ENCODE measurements at regions not wholly inside any gene's neighbourhood (a gene's known extent, or its start where the extent isn't known, plus 50 kb on each side); places are given as distances from the start of the nearest gene placed in this dataset.

DNA sequence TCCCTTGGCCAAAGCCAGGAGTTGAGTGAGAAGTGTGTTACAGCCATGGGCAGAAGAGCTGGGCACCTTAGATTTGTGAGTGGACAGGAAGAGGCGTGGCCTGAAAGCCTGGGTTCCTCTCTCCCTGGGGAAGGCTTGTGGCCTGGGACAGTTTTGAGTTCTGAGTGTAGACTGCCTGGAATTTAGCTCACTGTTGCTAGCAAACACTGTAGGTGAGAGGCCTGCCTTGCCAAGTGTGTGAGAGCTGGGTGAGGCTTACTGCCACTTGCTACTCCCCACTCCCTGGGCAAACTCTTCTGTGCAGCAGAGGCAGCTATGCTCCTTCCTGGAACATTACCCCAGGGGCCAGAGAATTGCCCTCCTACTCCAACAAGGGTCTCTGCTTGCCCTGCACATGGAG is 150.0 kb upstream of the GALNT5 start:
- no peak for TF ChIP-seq CTCF (IDR thresholded peaks at IDR 0.05; ENCODE audit: control extremely low read depth, extremely low read depth, low read depth, missing control alignments)
- no peak for DNase-seq (ENCODE audit: extremely low spot score)
- ChIA-PET POLR2A (no interaction called here), CTCF (no interaction called here)

DNA sequence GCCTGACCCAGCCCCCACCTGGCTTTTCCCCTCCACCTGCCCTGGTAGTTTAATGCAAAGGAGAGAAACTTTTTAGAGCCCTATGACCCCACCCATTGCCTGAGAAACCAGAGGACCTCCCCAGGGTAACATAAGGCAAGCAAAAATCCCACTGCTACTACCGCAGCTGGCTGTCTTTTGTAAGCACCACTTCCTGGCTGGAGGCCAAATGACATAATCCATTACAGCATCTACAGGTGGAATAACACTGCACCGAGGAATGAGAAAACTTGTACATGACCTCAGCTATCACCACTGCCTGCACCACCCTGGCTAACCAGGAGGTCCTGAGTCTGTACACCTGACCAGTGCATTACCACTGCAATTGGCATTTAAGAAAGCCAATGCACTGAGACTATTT is 149.6 kb upstream of the GALNT5 start:
- TF ChIP-seq CTCF (IDR thresholded peaks at IDR 0.05; ENCODE audit: control extremely low read depth, extremely low read depth, low read depth, missing control alignments) = no peak
- no peak for DNase-seq (ENCODE audit: extremely low spot score)
- CTCF ChIA-PET = no interaction called here
- POLR2A ChIA-PET = no interaction called here

DNA sequence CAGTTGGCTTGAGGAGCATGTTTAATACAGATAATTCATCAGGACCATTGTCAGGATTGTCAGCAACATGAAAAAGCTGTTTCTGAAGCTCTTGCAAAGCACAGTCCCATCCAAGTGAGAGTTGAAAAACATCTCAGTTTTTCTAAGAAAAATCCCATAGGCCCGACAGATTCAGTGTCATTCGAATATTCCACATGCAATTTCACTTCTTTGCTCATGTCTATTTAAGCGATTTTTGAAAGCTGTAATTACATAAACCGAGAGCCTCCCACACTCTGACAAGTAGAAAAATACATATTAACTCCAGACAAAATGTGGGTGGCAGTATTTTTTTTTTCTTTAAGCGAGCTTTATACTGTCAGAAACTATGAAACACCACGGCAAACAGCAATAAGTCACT is 134.7 kb upstream of the GALNT5 start:
- no peak for TF ChIP-seq CTCF (IDR thresholded peaks at IDR 0.05; ENCODE audit: control extremely low read depth, extremely low read depth, low read depth, missing control alignments)
- ChIA-PET POLR2A (no interaction called here), CTCF (no interaction called here)

DNA sequence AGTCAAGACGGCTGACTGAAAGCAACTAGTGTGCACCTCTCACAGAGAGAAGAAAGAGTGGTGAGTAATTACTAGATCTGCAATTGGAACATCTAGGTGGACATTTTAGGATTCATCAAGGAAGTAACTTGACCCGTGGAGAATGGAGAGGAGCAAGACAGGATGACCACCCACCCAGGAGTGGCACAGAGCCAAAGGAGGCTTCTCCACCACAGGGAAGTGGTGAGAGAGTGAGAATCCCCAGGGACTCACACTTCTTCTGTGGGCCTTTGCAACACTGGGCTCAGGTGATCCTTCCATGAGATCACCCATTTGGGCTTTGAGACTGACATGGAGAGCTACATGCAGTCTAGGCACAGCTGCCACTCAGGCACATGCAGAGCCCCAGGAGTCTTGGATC is 132.8 kb upstream of the GALNT5 start:
- no peak for TF ChIP-seq CTCF (IDR thresholded peaks at IDR 0.05; ENCODE audit: control extremely low read depth, extremely low read depth, low read depth, missing control alignments)
- POLR2A ChIA-PET = no interaction called here
- CTCF ChIA-PET = interaction anchor here (2.1 kb wide), 1 partner anchor 9 kb away, joined by 8 read pairs; no protein-coding TSS in a partner anchor
- no peak for DNase-seq (ENCODE audit: extremely low spot score)

More for the DNA sequence above, 134.7 kb upstream of the GALNT5 start:
- no peak for DNase-seq (ENCODE audit: extremely low spot score)

- no peak for TF ChIP-seq CTCF (IDR thresholded peaks at IDR 0.05; ENCODE audit: control extremely low read depth, extremely low read depth, low read depth, missing control alignments)
- CTCF ChIA-PET = interaction anchor here (2.1 kb wide), 1 partner anchor 10 kb away, joined by 8 read pairs; no protein-coding TSS in a partner anchor
- DNase-seq (ENCODE audit: extremely low spot score) = no peak
- POLR2A ChIA-PET = no interaction called here
Measured at GRCh38 chr2:157125685-157126084, 131.8 kb upstream of the GALNT5 start.

- no peak for DNase-seq (ENCODE audit: extremely low spot score)
- CTCF ChIA-PET = interaction anchor here (1.0 to 1.1 kb wide), 2 partner anchors 10 to 22 kb away, joined by 3 read pairs; no protein-coding TSS in a partner anchor
- POLR2A ChIA-PET = no interaction called here
- no peak for TF ChIP-seq CTCF (IDR thresholded peaks at IDR 0.05; ENCODE audit: control extremely low read depth, extremely low read depth, low read depth, missing control alignments)
Measured at GRCh38 chr2:157127249-157128012, 130.1 kb upstream of the GALNT5 start.
